Upper lobe of left lung (tissue), 6 donors: ENCODE measurements at regions not wholly inside any gene's neighbourhood (a gene's known extent, or its start where the extent isn't known, plus 50 kb on each side); places are given as distances from the start of the nearest gene placed in this dataset.

Experiments used
- ATAC-seq, 2 donors: fragments of 200-7000 bp; cut with Tn5 transposase; one replicate each; pipeline ENCODE4 v1.9.1; 2022; ENCODE audit warnings: mild to moderate bottlenecking in 2 of 2, moderate library complexity in 2 of 2; ENCODE audit not compliant: low FRiP score in 2 of 2
- DNase-seq, 2 donors: peaks; one replicate each; pipeline ENCODE4 v3.0.0-alpha.2; 2019 to 2020
- H3K27ac ChIP-seq, 4 donors: fragments of 200-600 bp; sonication (generic); one replicate each; pipeline ENCODE4 v1.5.1; 2016 to 2019
- H3K27me3 ChIP-seq, 4 donors: fragments of 200-600 bp; sonication (generic); one replicate each; pipeline ENCODE4 v1.5.1; 2017 to 2019
- H3K36me3 ChIP-seq, 4 donors: fragments of 200-600 bp; sonication (generic); one replicate each; pipeline ENCODE4 v1.5.1; 2016 to 2019
- H3K4me1 ChIP-seq, 4 donors: fragments of 200-600 bp; sonication (generic); one replicate each; pipeline ENCODE4 v1.5.1; 2018 to 2019
- H3K4me3 ChIP-seq, 4 donors: fragments of 200-600 bp; sonication (generic); one replicate each; pipeline ENCODE4 v1.5.1; 2017 to 2019; ENCODE audit warnings: mild to moderate bottlenecking in 2 of 4, moderate library complexity in 1 of 4
- H3K9me3 ChIP-seq, 4 donors: fragments of 200-600 bp; sonication (generic); one replicate each; pipeline ENCODE4 v1.5.1; 2018 to 2019
- EP300 ChIP-seq, 4 donors: sonication (generic); formaldehyde crosslinking; IDR thresholded peaks; one replicate each; pipeline ENCODE4 v1.5.1; 2017; ENCODE audit warnings: antibody characterized with exemption in 4 of 4, control low read depth in 2 of 4
- POLR2A ChIP-seq, 4 donors: fragments of 450-650 bp; IDR thresholded peaks; one replicate each; pipeline ENCODE4 v1.5.1; 2016 to 2017; ENCODE audit warnings: antibody characterized with exemption in 4 of 4, mild to moderate bottlenecking in 2 of 4
- POLR2AphosphoS5 ChIP-seq, 2 donors: sonication (generic); formaldehyde crosslinking; IDR thresholded peaks; one replicate each; pipeline ENCODE4 v1.5.1; 2017; ENCODE audit warnings: antibody characterized with exemption in 2 of 2
- WGBS, 2 donors: methylation state at CpG; one replicate each; pipeline ENCODE4 v1.1.5; 2017 to 2018; 5-methylcytosine and 5-hydroxymethylcytosine counted together
- TF ChIP-seq, protein P1 (sequence below), 6 experiments: fragments of 450-650 bp in 4 of 6; fragments of 200-600 bp in 2 of 6; sonication (generic) in 2 of 6; IDR thresholded peaks; one replicate each; pipeline ENCODE4 v1.5.1; 2016 to 2019; ENCODE audit warnings: antibody characterized with exemption in 6 of 6
- donor health status: DM: no; HTN: no; CAD: no; lungs with moderate emphysema.
- donor health status: DM: no; HTN: yes; CAD: no; lungs with severe emphysema.

DNA sequence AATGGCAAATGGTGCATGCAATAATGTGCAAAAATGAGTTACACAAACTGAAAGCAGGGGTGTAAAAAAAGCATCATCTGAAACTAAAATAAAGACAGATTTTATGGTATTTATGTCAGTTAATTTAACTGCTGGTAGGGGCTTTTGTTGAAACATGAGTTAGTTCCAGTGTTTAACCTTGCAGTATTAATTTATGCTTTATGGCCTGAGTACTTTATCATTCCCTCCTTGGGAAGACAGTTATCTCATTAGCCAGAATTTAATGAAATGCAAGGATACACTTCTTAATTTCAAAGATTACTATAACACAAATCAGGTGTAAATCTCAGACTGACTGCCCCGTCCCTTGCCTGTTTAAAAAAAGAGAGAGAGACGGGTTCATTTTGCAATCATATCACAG lies 240.1 kb upstream of the MEIS2 start:
- Histone ChIP-seq H3K4me1 (no peaks in the 10 kb centered on the region), H3K36me3 (no peaks in the 10 kb centered on the region), H3K4me3 (no peak overlapping the region), H3K27ac (no peak overlapping the region), H3K27me3 (no peaks in the 10 kb centered on the region), H3K9me3 (no peaks in the 10 kb centered on the region)
- no peak for ATAC-seq
- no peak for TF ChIP-seq EP300 (IDR thresholded peaks at IDR 0.05)
- no peak for TF ChIP-seq POLR2AphosphoS5 (IDR thresholded peaks at IDR 0.05)
- TF ChIP-seq, protein P1, sequence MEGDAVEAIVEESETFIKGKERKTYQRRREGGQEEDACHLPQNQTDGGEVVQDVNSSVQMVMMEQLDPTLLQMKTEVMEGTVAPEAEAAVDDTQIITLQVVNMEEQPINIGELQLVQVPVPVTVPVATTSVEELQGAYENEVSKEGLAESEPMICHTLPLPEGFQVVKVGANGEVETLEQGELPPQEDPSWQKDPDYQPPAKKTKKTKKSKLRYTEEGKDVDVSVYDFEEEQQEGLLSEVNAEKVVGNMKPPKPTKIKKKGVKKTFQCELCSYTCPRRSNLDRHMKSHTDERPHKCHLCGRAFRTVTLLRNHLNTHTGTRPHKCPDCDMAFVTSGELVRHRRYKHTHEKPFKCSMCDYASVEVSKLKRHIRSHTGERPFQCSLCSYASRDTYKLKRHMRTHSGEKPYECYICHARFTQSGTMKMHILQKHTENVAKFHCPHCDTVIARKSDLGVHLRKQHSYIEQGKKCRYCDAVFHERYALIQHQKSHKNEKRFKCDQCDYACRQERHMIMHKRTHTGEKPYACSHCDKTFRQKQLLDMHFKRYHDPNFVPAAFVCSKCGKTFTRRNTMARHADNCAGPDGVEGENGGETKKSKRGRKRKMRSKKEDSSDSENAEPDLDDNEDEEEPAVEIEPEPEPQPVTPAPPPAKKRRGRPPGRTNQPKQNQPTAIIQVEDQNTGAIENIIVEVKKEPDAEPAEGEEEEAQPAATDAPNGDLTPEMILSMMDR (IDR thresholded peaks at IDR 0.05), result no peak
- TF ChIP-seq POLR2A (IDR thresholded peaks at IDR 0.05), result no peak
- WGBS, 2 donors, result 75 to 82% methylated on average over 2 of the region's 2 CpGs
- no peak for DNase-seq

DNA sequence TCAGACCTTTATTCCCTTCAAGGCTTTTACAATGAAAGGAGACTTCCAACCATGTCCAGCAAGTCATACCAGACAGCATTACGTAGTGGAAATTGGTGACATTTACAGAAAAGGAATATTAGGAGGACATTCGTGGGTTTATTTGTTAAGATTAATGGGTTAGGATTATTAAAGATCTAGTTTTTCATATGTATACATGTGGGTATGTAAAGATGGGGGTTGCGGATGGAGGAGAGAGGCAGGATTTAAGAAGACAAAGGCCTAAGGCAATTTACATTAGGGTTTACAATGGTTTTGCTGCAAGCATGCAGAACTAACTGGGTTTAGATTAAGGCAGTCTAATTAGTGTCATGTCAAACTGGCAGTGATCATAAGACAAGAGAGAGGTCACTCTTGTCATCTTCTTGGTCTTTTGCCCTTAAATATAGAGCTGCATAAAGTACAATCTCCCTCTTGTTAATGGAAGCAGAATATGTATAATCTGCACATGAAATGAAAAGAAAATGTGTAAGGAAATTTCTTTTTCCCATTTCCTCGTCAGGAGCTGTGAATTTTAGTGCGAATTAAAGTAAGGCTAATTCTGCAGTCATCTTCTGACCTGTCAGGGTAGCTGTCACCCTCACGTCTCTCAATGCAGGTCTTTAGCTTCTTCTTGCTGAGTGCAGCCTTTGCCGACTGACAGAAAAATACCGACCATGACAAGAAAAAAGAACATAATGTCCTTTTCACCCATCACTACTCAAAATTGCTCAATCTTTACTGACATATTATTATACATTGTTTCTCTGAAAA lies 258.9 kb upstream of the MEIS2 start:
- H3K9me3 ChIP-seq, result no peaks in the 10 kb centered on the region
- H3K36me3 ChIP-seq, result no peaks in the 10 kb centered on the region
- ATAC-seq (no peak), DNase-seq (no peak)
- no peak for TF ChIP-seq EP300 (IDR thresholded peaks at IDR 0.05)
- TF ChIP-seq POLR2A (IDR thresholded peaks at IDR 0.05), result no peak
- no peak for TF ChIP-seq POLR2AphosphoS5 (IDR thresholded peaks at IDR 0.05)
- TF ChIP-seq, protein P1 (IDR thresholded peaks at IDR 0.05), result no peak
- H3K4me1 ChIP-seq, result no peaks in the 10 kb centered on the region
- H3K27ac ChIP-seq, result no peak overlapping the region
- H3K4me3 ChIP-seq, result no peak overlapping the region
- WGBS, 2 donors, result 81 to 85% methylated on average over 8 of the region's 8 CpGs
- no peaks in the 10 kb centered on the region for H3K27me3 ChIP-seq

DNA sequence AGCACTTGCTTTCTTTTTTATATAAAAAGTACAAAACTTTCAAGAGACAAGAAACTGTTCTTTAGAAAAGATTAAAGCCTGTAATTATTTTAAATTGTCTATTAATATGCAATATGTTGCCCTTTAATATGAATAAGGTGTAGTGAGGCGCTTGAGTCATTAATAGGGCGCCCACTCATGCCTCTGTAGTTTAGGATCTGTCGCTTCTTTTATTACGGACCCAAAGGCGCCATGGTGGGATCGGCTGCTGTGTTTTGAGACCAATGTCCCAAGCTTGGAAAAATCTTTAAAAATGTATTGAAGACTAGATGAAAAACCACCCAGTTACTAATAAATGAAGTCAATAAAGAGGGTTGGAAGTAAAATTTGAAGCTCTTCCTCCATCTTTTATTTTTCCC lies 259.5 kb upstream of the MEIS2 start:
- no peak for ATAC-seq
- Histone ChIP-seq H3K4me3 (no peak overlapping the region), H3K36me3 (no peaks in the 10 kb centered on the region), H3K27ac (no peak overlapping the region), H3K9me3 (no peaks in the 10 kb centered on the region), H3K4me1 (no peaks in the 10 kb centered on the region), H3K27me3 (no peaks in the 10 kb centered on the region)
- TF ChIP-seq, protein P1 (IDR thresholded peaks at IDR 0.05), result no peak
- TF ChIP-seq POLR2A (IDR thresholded peaks at IDR 0.05) (no peak), POLR2AphosphoS5 (IDR thresholded peaks at IDR 0.05) (no peak), EP300 (IDR thresholded peaks at IDR 0.05) (no peak)
- DNase-seq, result no peak
- 94 to 95% methylated on average over 6 of the region's 6 CpGs for WGBS, 2 donors

DNA sequence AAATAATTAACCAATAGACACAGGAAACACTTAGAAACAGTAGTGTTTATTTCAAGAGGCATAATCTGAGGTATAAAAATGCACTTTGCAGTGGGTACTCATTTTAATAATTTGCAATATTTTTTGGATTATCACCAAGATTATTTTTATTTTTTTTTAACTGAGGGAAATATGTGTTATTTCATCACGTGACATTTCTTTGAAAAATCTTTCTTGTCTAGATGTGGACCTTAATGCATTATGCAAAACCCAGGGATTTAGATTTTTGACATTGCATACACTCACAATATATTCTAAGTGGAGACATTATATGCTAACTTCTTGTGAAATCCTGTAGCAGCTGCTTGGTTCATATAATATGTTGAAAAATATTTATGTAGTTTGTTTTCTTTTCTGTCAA lies 260.4 kb upstream of the MEIS2 start:
- Histone ChIP-seq H3K9me3 (no peaks in the 10 kb centered on the region), H3K36me3 (no peaks in the 10 kb centered on the region), H3K27ac (no peak overlapping the region), H3K4me1 (no peaks in the 10 kb centered on the region), H3K4me3 (no peak overlapping the region), H3K27me3 (no peaks in the 10 kb centered on the region)
- no peak for TF ChIP-seq EP300 (IDR thresholded peaks at IDR 0.05)
- no peak for TF ChIP-seq POLR2A (IDR thresholded peaks at IDR 0.05)
- TF ChIP-seq, protein P1 (IDR thresholded peaks at IDR 0.05), result no peak
- TF ChIP-seq POLR2AphosphoS5 (IDR thresholded peaks at IDR 0.05), result no peak
- 68 to 86% methylated on average over 1 of the region's 1 CpG for WGBS, 2 donors
- DNase-seq, result no peak
- ATAC-seq, result no peak

DNA sequence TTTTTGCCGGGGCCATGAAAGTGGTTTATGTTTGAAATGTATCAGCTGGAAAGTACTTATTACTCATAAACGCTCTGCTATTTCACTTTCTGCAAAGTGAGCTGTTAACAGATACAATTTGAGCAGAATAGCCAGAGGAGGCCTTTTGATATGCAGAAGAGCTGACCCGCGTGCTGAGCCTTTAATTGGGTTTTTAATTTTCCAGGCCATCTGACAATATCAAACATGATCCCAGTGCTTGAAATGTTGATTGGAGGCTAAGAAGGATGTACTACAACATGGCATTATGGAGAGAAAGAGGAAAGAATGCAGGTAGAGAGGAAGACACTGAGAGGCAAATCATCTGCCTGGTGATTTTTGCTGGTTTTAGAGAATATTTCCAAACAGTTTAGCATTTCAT lies 261.3 kb upstream of the MEIS2 start:
- H3K9me3 ChIP-seq, result no peaks in the 10 kb centered on the region
- no peak for DNase-seq
- H3K4me3 ChIP-seq, result no peak overlapping the region
- TF ChIP-seq POLR2A (IDR thresholded peaks at IDR 0.05) (no peak), EP300 (IDR thresholded peaks at IDR 0.05) (no peak), POLR2AphosphoS5 (IDR thresholded peaks at IDR 0.05) (no peak)
- TF ChIP-seq, protein P1 (IDR thresholded peaks at IDR 0.05), result no peak
- WGBS, 2 donors, result 61 to 70% methylated on average over 4 of the region's 4 CpGs
- no peaks in the 10 kb centered on the region for H3K27me3 ChIP-seq
- H3K36me3 ChIP-seq, result no peaks in the 10 kb centered on the region
- no peak for ATAC-seq
- H3K4me1 ChIP-seq, result no peaks in the 10 kb centered on the region
- no peak overlapping the region for H3K27ac ChIP-seq
